Activated CD8-positive, alpha-beta memory T cell treated with anti-CD3 and anti-CD28 coated beads for 36 hours (primary cell): ENCODE measurements at regions not wholly inside any gene's neighbourhood (a gene's known extent, or its start where the extent isn't known, plus 50 kb on each side); places are given as distances from the start of the nearest gene placed in this dataset.
"Not testable (repeated sequence)": the region's sequence is repeated elsewhere in the genome, so short reads cannot be mapped to it uniquely, and the experiment has no call there.

Experiments used
- CTCF ChIA-PET: fragments of 350-600 bp; sonication (Branson Sonifier 250); formaldehyde crosslinking; loops from one replicate; lab custom pipeline; 2021; ENCODE audit warnings: antibody characterized with exemption; lab: Charles Lee
- POLR2A ChIA-PET: fragments of 350-600 bp; sonication (Branson Sonifier 250); formaldehyde crosslinking; loops from one replicate; lab custom pipeline; 2021; ENCODE audit warnings: antibody characterized with exemption; lab: Charles Lee

DNA sequence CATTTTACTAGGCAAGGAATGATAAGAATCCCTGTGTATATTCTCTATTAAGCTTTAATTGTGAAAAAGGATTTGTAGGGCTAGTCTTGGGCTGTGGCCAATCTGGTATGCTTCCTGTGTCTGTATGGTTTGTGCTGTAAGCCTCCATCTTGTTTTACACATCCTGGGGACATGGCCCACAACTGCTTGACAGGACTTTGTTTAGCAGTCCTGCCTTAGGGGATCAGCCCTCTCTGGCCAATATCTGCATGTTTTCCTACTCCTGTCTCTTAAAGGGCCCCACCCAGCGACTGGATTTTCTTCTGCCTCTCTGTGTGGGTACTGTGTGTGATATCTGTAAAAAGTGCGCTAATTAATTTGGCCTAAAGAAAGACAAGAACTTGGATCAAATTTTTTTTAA, 813.2 kb downstream of the PLA2G4A start:
- POLR2A ChIA-PET, result no interaction called here
- CTCF ChIA-PET, result no interaction called here

DNA sequence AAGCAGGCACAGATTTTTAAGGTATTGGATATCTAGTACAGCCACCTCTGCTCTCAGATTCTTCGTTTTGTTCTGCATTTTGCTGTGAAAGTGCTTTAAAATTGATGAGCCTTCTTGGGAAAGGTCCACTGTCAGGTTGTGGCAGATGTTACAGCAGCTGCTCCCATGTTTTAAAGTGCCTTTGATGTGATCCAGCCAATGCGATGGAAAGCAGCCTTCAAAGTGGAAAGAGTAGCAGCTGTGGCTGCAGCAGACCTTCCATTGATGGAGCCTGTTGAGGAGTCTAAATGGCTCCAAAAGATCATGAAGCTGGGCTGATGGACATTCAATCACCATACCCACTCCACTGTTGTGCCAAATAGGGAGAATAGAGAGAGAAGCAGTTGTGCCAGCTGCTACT, 816.9 kb downstream of the PLA2G4A start:
- ChIA-PET CTCF (no interaction called here), POLR2A (no interaction called here)

GRCh38 chr1:187646536-187647107, 817.9 kb downstream of the PLA2G4A start:
- POLR2A ChIA-PET, result no interaction called here
- CTCF ChIA-PET, result no interaction called here

GRCh38 chr1:187648091-187648490, 819.3 kb downstream of the PLA2G4A start:
- ChIA-PET POLR2A (no interaction called here), CTCF (no interaction called here)

- ChIA-PET POLR2A (no interaction called here), CTCF (no interaction called here)
These were observed 825.9 kb downstream of the PLA2G4A start for GRCh38 chr1:187654635-187655034.

DNA sequence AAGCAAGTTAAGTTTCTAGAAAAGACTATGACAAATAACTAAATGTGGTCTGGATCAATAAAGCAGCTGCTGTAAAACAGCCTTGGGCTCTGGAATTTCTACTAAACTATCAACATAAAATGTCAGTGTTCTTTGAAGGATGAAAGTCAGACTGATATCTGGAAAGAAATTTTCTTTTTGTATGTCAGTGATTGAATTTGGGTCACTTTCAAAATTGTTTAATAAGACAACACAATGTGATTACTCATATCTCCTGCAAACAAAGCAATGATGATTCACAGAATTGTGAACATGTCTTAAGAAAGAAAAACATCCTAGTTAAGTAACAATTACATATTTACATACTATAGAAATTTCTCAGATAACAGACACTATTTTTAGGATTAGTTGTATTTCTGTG, 826.4 kb downstream of the PLA2G4A start:
- POLR2A ChIA-PET, result no interaction called here
- CTCF ChIA-PET, result no interaction called here

GRCh38 chr1:187665483-187665882, 836.7 kb downstream of the PLA2G4A start:
- CTCF ChIA-PET, result no interaction called here

DNA sequence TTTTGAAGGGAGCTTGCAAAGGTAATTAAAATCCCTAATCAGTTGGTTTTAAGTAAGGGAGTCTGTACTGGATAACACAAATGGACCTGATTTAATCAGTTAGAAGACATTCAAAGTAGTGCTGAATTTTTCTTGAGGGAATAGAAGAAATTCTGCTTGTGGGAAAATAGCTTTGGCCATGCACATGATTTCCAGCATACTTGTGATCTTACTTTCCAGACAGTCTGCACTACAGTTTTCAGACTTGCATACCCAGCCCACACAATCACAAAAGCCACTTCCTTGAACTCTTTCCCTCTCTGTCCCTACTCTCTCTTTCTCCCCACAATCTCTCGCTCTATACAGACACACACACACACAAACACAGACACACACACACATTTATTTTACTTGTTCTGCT, 852.1 kb downstream of the PLA2G4A start:
- ChIA-PET POLR2A (no interaction called here), CTCF (no interaction called here)

More at GRCh38 chr1:187665483-187665882, 836.7 kb downstream of the PLA2G4A start:
- POLR2A ChIA-PET, result no interaction called here

GRCh38 chr1:187682112-187682511, 853.4 kb downstream of the PLA2G4A start:
- CTCF ChIA-PET, result no interaction called here

DNA sequence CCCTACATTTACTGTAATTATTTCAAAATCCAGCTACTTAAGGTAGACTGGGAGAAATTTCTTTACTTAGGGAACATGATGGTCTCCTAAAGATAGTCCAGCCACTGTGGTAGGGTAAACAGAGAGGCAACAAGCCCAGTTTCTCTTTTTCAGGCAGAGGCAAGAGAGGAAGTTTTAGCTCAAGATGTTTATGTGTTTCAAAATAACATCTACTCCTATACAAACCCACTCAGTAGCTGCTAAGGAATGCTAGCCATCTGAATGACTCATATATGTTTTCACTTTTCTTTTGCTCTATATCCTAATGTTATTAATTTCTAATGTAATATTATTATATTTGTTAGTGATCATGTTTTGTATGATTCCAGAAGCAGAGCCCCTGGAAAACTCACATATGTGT, 856.6 kb downstream of the PLA2G4A start:
- POLR2A ChIA-PET, result no interaction called here

More at GRCh38 chr1:187682112-187682511, 853.4 kb downstream of the PLA2G4A start:
- POLR2A ChIA-PET, result no interaction called here

GRCh38 chr1:187689129-187689528, 860.4 kb downstream of the PLA2G4A start:
- ChIA-PET CTCF (no interaction called here), POLR2A (no interaction called here)

More for the DNA sequence above, 856.6 kb downstream of the PLA2G4A start:
- CTCF ChIA-PET, result no interaction called here

GRCh38 chr1:187691439-187691838, 862.7 kb downstream of the PLA2G4A start:
- CTCF ChIA-PET, result no interaction called here
- POLR2A ChIA-PET, result no interaction called here

DNA sequence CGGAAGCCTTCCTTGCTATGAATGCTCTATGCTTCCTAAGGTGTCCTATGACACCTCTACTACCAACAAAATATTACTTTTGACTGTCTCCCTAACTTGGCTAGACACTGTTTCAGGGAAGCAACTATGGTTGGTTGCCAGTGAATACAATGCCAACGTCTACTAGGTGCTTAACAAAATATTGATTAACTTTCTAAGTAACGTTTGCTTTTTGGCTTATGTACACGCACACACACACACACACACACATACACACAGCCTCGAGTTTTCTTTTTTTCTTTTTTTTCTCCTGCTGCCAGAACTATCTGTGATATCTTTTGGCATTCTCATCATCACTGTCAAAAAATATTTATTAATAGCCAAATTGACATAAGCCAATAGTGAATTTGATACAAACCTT, 864.0 kb downstream of the PLA2G4A start:
- POLR2A ChIA-PET, result no interaction called here
- CTCF ChIA-PET, result no interaction called here

DNA sequence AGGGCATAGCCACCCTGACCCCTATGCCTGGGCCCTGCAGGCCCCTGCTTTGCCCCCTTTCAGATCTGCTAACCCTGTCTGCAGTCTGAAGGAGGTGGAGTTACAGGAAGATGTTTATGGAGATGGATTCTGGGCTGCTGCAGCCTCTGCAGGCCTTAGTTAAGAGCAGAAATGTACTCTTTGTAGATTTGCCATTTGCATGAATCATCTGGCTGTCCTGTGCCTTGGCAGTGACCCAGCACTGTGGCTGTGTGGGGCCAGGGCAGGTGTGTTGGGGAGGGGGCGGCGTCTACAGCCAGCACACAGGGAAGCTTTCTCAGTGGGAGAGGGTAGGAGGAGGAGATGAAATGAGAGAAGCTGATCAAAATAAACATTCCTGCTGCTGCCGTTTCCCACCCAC, 867.3 kb downstream of the PLA2G4A start:
- POLR2A ChIA-PET, result no interaction called here
- CTCF ChIA-PET, result no interaction called here

GRCh38 chr1:187703138-187704130, 874.7 kb downstream of the PLA2G4A start:
- POLR2A ChIA-PET, CTCF ChIA-PET: not testable (repeated sequence)

GRCh38 chr1:187714470-187714869, 885.7 kb downstream of the PLA2G4A start:
- CTCF ChIA-PET, result no interaction called here
- POLR2A ChIA-PET, result no interaction called here

DNA sequence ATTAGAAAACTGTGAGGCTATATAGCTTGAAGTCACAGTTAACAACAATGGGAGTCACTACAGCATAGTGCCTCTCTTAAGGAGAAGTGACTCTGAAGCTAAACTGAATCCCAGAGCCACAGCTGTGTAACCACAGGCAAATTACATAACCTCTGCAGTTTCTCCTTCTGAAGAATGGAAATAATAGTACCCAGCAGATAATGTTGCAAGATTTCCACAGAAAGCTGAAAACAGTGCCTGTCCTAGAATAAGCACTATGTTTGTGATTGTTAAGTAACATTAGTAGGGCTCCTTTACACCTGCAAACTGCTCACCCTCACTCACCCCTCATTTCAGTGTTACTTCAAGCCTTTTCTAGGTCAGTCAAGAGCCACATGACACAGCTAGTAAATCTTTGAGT, 886.7 kb downstream of the PLA2G4A start:
- POLR2A ChIA-PET, result no interaction called here
- CTCF ChIA-PET, result no interaction called here

DNA sequence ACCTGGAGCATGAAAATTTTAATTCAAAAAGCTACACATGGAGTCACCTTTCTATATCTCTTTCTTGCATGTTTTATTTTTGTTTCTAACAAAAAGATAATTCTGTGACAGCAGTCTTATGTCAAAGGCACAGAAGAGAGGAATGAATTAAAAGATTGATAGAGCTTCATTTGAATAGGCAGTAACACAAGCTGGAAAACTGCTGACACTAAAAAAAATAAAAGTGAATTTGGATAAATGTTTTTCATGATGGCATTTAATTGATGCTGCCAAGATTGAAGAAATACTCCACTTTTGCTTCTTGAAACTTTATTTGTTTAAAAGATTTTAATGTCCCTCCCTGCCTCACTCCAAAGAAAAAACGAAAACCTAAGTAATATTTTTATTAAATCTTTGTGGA, 887.4 kb downstream of the PLA2G4A start:
- POLR2A ChIA-PET, result no interaction called here
- CTCF ChIA-PET, result no interaction called here

DNA sequence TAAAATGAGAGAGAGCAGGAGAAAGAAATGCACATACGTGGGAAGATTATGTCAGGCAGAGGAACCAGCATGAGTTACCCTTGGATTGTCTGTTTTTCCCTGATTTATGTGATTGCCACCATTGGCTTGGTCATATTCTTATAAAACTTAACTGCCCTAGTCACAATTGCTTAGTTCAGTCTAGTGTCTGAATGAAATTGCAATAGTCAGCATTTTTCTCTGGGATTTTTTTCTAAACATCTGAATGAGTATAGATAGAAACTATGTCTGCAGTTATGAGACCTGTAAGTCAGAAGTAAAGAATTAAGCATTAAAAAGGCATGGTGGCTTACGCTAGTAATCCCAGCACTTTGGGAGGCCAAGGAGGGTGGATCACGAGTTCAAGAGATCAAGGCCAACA, 889.8 kb downstream of the PLA2G4A start:
- ChIA-PET POLR2A (no interaction called here), CTCF (no interaction called here)

GRCh38 chr1:187721216-187721615, 892.5 kb downstream of the PLA2G4A start:
- CTCF ChIA-PET, result no interaction called here
- POLR2A ChIA-PET, result no interaction called here

DNA sequence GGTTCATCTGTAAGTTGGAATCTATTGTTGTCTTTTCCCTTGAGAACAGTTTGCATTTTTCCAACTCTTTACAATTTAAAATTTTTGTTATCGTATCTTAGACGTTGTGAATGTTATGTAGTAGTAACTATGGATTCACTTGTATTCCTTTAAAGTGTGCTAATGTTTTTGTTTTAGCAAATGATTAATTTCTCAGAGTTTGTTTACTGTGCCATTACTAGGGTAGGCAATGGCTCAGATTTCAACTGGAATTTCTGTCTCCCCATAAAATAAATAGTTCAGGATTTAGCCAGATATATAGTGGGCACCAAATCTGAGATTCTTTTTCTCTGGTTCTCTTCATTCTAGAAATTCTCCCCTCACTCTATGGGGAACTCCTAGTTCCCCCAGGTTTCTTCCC, 896.5 kb downstream of the PLA2G4A start:
- ChIA-PET POLR2A (no interaction called here), CTCF (no interaction called here)
